H1 (cell line): ENCODE measurements at regions not wholly inside any gene's neighbourhood (a gene's known extent, or its start where the extent isn't known, plus 50 kb on each side); places are given as distances from the start of the nearest gene placed in this dataset.

Experiments used
- ATF2 ChIP-seq: IDR thresholded peaks from 2 replicates; pipeline ENCODE4 v1.6.1; 2012; ENCODE audit warnings: low read length, inconsistent platforms
- PHF8 ChIP-seq: fragments of 200-600 bp; sonication (generic); conservative IDR thresholded peaks from 2 replicates; pipeline ENCODE4 v1.7.1; 2012; ENCODE audit warnings: low read depth, mild to moderate bottlenecking, inconsistent platforms, low read length, moderate library complexity

DNA sequence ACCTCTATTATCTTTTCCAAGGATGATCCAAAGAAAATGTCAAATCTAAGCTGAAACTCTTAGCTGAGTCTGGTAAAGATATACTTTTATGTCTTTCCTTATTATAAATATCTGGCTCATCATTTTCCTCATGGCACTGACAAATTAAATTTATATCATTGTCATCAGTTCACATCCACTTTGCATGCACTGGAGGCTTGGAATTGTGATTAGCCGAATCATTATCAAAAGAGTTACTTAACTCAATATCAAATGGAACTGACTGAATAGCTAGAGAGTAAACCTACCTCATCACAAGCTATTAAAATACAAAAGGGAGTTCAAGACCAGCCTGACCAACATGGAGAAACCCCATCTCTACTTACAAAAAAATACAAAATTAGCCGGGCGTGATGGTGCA is 713.9 kb upstream of the MARCKS start (continued):
- TF ChIP-seq PHF8 (no peak), ATF2 (no peak)
- TF ChIP-seq, all 59 proteins: peak for 0
